Activated naive CD4-positive, alpha-beta T cell treated with anti-CD3 and anti-CD28 coated beads, Interleukin-2, amount 50 U/mL, for 16 hours (primary cell): ENCODE measurements at regions not wholly inside any gene's neighbourhood (a gene's known extent, or its start where the extent isn't known, plus 50 kb on each side); places are given as distances from the start of the nearest gene placed in this dataset.
"Not testable (repeated sequence)": the region's sequence is repeated elsewhere in the genome, so short reads cannot be mapped to it uniquely, and the experiment has no call there.

Experiments
- DNase-seq: peaks from one replicate; pipeline ENCODE4 v3.0.0-alpha.2; 2020

GRCh38 chr2:54031288-54031687 lies 60.5 kb upstream of the PSME4 start:
- not testable (repeated sequence) for DNase-seq

GRCh38 chr2:54030806-54031205 lies 60.0 kb upstream of the PSME4 start:
- no peak for DNase-seq

GRCh38 chr2:54030396-54030741 lies 59.6 kb upstream of the PSME4 start:
- no peak for DNase-seq

GRCh38 chr2:54029721-54030395 lies 59.1 kb upstream of the PSME4 start:
- no peak for DNase-seq

GRCh38 chr2:54025463-54026075 lies 54.8 kb upstream of the PSME4 start:
- not testable (repeated sequence) for DNase-seq

- no peak for DNase-seq
These were observed 53.8 kb upstream of the PSME4 start for GRCh38 chr2:54024576-54024975.

- DNase-seq = no peak
These were observed 50.9 kb upstream of the PSME4 start for GRCh38 chr2:54021702-54022101.

GRCh38 chr2:54020793-54021414 lies 50.1 kb upstream of the PSME4 start:
- DNase-seq = no peak
